Gastroesophageal sphincter (tissue), 3 donors: ENCODE measurements at regions not wholly inside any gene's neighbourhood (a gene's known extent, or its start where the extent isn't known, plus 50 kb on each side); places are given as distances from the start of the nearest gene placed in this dataset.

Experiments
- CTCF ChIP-seq, 4 experiments: fragments of 200-600 bp in 2 of 4; fragments of 450-650 bp in 2 of 4; sonication (generic) in 1 of 4; IDR thresholded peaks; one replicate each; pipeline ENCODE4 v1.5.1; 2017 to 2019; ENCODE audit warnings: antibody characterized with exemption in 4 of 4, mild to moderate bottlenecking in 2 of 4, moderate library complexity in 2 of 4
- POLR2AphosphoS5 ChIP-seq: sonication (generic); formaldehyde crosslinking; IDR thresholded peaks from one replicate; pipeline ENCODE4 v1.6.1; 2017; ENCODE audit warnings: antibody characterized with exemption

- TF ChIP-seq CTCF (IDR thresholded peaks at IDR 0.05): no peak
- TF ChIP-seq POLR2AphosphoS5: no peak
Measured at GRCh38 chr6:33888183-33888582, 84.4 kb upstream of the MLN start.
